GM23248 (cell line): ENCODE measurements at regions not wholly inside any gene's neighbourhood (a gene's known extent, or its start where the extent isn't known, plus 50 kb on each side); places are given as distances from the start of the nearest gene placed in this dataset.

Experiments used
- EZH2 ChIP-seq: fragments of 200-600 bp; sonication (generic); IDR thresholded peaks from 2 replicates; pipeline ENCODE4 v1.6.1; 2018; ENCODE audit warnings: antibody characterized with exemption, mild to moderate bottlenecking; ENCODE audit not compliant: insufficient read depth, poor library complexity, severe bottlenecking
- EZH2phosphoT487 ChIP-seq: fragments of 200-600 bp; sonication (generic); IDR thresholded peaks from 2 replicates; pipeline ENCODE4 v1.6.1; 2018; ENCODE audit warnings: antibody characterized with exemption, moderate library complexity, mild to moderate bottlenecking, low read depth; ENCODE audit not compliant: insufficient read depth

DNA sequence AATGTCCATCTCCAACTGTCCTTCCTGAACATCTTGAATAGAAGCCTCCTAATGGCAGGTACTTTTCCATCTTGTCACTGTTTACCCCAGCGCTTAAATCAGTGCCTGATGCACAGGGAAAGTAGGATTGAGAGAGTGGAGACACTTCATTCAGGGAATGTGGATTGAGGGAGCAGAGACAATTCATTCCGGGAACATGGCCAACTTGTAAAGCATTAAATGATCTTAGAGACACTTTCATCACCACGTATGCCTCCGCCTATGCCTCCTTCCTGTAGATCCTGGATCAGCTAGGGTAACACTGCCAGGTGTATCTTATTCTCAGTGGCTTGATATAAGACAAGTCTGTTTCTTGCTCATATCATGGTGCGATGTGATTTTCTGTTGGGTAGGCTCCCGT is 67.6 kb upstream of the CSRP2 start:
- no peak for TF ChIP-seq EZH2phosphoT487
- TF ChIP-seq EZH2 = no peak
